GM10266 (cell line): ENCODE measurements at regions not wholly inside any gene's neighbourhood (a gene's known extent, or its start where the extent isn't known, plus 50 kb on each side); places are given as distances from the start of the nearest gene placed in this dataset.
"Not testable (repeated sequence)": the region's sequence is repeated elsewhere in the genome, so short reads cannot be mapped to it uniquely, and the experiment has no call there.

Experiments used
- DNase-seq: peaks from one replicate; pipeline ENCODE4 v3.0.0; 2012; ENCODE audit errors: extremely low spot score
- TF ChIP-seq, protein P1 (sequence below): IDR thresholded peaks from 2 replicates; pipeline ENCODE4 v1.5.1; 2012; ENCODE audit warnings: mild to moderate bottlenecking, low read depth; ENCODE audit not compliant: control insufficient read depth, insufficient read depth; ENCODE audit errors: missing control alignments

DNA sequence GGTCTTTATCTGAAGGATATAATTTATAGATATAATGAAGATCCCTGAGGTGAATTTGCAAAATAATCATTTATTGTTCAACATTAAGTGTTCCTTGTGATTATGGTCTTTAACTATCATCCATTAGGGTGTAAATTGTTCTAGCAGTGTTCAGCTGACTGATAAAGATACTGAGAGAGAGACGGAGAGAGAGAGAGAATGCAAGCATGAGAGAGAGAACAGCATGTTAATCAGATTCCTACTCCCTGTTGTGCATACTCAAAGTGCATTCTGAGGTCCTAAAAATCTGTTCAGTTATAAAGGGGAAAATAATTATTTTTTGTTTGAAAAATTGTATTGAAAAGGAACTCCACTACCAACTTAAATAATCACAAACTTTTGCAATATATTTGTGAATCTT, 271.0 kb upstream of the CBLB start:
- TF ChIP-seq, protein P1, sequence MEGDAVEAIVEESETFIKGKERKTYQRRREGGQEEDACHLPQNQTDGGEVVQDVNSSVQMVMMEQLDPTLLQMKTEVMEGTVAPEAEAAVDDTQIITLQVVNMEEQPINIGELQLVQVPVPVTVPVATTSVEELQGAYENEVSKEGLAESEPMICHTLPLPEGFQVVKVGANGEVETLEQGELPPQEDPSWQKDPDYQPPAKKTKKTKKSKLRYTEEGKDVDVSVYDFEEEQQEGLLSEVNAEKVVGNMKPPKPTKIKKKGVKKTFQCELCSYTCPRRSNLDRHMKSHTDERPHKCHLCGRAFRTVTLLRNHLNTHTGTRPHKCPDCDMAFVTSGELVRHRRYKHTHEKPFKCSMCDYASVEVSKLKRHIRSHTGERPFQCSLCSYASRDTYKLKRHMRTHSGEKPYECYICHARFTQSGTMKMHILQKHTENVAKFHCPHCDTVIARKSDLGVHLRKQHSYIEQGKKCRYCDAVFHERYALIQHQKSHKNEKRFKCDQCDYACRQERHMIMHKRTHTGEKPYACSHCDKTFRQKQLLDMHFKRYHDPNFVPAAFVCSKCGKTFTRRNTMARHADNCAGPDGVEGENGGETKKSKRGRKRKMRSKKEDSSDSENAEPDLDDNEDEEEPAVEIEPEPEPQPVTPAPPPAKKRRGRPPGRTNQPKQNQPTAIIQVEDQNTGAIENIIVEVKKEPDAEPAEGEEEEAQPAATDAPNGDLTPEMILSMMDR = no peak
- no peak for DNase-seq

DNA sequence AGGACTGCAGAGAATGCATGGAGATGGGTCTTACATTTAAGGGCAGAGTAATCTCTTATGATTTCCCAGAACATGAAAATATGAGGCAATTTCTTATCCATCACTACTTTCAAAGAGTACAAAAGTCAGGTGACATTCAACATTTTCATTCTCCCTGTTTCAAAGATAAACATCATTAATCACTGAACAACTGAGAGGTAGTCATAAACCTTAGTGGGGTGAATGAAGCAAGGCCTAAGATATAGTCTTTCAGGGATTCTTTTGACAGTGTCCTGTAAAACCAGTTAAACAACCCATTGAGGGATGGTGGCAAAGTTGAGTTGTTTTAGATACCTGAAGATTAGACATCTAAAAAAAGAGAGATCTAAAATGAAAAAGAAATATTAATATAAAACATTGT, 271.6 kb upstream of the CBLB start:
- no peak for DNase-seq
- TF ChIP-seq, protein P1 = no peak

DNA sequence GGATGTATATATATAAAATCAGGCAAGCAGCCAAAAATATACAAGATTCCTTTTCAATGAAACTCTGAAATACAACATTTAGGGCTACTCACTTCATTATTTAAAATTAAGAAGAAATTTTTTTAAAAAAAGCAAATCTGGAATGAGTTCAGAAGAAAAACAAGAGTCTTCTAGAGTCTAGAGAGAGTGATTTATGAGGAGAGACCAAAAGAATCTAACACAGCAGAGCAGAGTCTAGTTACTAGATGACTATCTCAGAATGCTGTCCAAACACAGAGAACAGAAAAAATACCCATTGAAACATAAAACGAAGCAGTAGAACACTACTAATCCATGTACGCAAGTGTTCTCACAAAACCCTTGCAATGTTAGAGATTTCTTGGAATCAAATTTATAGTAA, 275.2 kb upstream of the CBLB start:
- DNase-seq = no peak
- TF ChIP-seq, protein P1 = no peak

DNA sequence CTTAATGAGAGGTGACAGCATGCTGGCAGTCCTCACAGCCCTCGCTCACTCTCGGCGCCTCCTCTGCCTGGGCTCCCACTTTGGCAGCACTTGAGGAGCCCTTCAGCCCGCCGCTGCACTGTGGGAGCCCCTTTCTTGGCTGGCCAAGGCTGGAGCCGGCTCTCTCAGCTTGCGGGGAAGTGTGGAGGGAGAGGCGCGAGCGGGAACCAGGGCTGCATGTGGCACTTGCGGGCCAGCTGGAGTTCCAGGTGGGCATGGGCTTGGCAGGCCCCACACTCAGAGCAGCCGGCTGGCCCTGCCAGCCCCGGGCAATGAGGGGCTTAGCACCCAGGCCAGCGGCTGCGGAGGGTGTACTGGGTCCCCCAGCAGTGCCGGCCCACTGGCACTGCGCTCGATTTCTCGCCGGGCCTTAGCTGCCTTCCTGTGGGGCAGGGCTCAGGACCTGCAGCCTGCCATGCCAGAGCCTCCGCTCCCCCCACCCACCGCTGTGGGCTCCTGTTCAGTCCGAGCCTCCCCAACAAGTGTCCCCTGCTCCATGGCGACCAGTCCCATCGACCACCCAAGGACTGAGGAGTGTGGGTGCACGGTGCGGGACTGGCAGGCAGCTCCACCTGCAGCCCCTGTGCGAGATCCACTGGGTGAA, 279.7 kb upstream of the CBLB start:
- not testable (repeated sequence) for DNase-seq

DNA sequence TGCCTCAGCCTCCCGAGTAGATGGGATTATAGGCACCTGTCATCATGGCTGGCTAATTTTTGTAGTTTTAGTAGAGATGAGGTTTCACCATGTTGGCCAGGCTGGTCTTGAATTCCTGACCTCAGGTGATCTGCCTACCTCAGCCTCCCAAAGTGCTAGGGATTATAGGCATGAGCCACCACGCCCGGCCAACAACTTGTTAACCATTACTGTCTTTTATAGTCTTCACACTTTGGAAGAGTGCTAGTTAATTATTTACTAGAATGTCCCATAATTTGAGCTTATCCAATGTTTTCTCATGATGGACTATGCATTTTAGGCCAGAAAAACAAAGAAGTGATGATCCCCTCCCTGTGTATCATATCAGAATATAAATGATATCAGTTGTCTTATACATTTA, 288.6 kb upstream of the CBLB start:
- DNase-seq = no peak
- TF ChIP-seq, protein P1 = no peak

DNA sequence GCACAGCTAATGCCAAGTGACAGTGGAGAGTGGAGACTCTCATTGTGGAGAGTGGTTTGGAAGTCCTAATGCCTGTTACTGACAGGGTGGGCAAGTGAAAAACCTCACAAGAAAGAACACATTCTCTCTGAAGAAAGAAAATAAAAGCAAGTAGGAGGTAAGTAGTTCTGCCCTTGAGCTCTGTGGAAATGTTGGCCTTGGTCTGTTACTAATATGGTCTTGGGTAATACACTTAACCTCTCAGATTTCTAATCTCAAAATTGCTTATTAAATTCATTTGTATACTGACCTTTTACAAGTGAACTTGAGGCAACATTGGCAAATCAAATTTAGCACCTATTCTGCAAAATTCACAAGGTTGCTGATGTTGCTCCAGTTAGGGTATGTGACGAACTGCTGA, 291.6 kb upstream of the CBLB start:
- no peak for DNase-seq
- TF ChIP-seq, protein P1 = no peak

DNA sequence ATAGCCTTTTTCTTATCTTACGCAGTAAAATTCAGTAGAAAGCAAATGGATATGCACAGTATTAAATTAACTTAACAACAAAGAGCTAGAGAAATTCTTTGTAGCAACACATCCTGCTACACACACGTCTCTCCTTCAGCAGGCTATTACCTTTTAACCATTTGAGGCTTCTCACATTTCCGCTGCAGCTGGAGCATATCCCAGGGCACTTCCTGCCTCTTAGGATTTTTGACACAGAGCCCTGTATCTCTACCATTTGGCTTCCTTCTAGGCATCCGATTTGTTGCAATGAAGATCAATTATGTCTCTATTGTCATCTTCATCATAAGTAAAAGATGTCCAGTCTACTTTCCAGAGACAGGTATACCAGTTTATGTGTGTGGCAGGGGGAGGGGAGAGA, 292.4 kb upstream of the CBLB start:
- no peak for DNase-seq
- TF ChIP-seq, protein P1 = no peak

DNA sequence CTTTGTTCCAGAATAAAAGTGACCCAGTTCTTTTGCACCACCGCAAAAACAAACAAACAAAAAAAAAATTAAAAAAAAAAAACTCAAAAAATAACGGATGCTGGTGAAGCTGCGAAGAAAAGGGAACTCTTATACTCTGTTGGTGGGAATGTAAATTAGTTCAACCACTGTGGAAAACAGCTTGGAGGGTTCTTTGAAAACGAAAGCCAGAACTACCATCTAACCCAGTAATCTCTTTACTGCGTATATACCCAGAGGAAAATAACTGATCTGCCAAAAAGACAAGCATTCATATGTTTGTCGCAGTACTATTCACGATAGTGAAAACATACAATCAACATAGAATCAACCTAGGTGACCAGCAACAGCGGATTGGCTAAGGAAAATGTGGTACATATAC, 298.9 kb upstream of the CBLB start:
- TF ChIP-seq, protein P1 = no peak
- no peak for DNase-seq
